Neutrophil (primary cell): ENCODE measurements at regions not wholly inside any gene's neighbourhood (a gene's known extent, or its start where the extent isn't known, plus 50 kb on each side); places are given as distances from the start of the nearest gene placed in this dataset.

Experiments used
- H3K27ac ChIP-seq: fragments of 200-600 bp; sonication (generic); 2 replicates; pipeline ENCODE4 v1.5.1; 2016; ENCODE audit warnings: mild to moderate bottlenecking, moderate library complexity
- H3K27me3 ChIP-seq: fragments of 200-600 bp; sonication (generic); 2 replicates; pipeline ENCODE4 v1.6.0; 2016; ENCODE audit warnings: mild to moderate bottlenecking
- H3K36me3 ChIP-seq: fragments of 200-600 bp; sonication (generic); 2 replicates; pipeline ENCODE4 v1.5.1; 2017
- H3K4me1 ChIP-seq, 2 experiments: fragments of 200-600 bp in 1 of 2; sonication (generic) in 1 of 2; 1 replicate in 1 of 2; 2 replicates in 1 of 2; pipeline versions ENCODE4 v1.5.1 to v1.6.1; 2013 to 2016; ENCODE audit warnings: low read depth in 1 of 2, low read length in 1 of 2, mild to moderate bottlenecking in 1 of 2, moderate library complexity in 1 of 2; ENCODE audit not compliant: control insufficient read depth in 1 of 2, insufficient read depth in 1 of 2
- H3K4me3 ChIP-seq, 2 experiments: fragments of 200-600 bp in 1 of 2; sonication (generic) in 1 of 2; 1 replicate in 1 of 2; 2 replicates in 1 of 2; pipeline ENCODE4 v1.5.1; 2013 to 2016; ENCODE audit warnings: low read depth in 1 of 2, low read length in 1 of 2, mild to moderate bottlenecking in 1 of 2, moderate library complexity in 1 of 2
- H3K9me3 ChIP-seq: fragments of 200-600 bp; sonication (generic); 2 replicates; pipeline ENCODE4 v1.5.1; 2016
- TF ChIP-seq, protein P1 (sequence below): fragments of 200-600 bp; sonication (generic); IDR thresholded peaks from 2 replicates; pipeline ENCODE4 v1.5.1; 2016; ENCODE audit warnings: antibody characterized with exemption

DNA sequence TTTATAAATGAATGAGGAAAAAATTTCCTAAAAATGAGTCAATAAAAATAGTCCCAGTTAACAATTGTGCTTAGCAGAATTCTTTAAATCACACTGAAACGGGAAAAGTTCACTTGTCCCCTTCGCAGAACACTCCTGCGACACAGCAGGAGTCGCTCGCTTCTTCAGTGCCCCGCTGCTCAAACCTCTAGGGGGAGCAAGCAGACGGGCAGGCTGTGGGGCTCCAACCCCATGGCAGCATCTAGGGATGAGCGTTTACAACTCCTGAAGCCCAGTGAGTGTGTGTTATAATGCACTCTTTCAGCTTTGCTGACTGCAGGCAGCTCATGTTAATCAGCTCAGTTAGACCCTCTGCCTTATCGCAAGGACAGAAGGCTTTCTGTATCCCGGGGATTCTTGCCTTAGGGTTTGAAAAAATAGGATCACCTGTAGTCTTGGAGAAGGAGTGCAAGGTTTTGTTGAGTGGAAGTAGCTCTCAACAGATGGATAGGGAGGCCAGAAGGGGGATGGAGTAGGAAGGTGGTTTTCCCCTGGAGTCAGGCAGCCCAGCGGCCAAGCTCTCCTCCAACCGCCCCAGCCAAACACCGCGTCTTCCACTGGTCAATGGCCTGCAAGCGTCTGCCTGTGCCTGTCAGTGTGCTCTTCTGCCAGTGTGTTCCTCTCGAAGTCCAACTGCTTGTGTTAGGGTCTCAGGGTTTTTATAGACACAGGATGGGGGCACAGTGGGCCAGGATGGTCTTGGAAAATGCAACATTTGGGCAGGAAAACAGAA lies 1977.7 kb upstream of the LRRTM1 start:
- H3K9me3 ChIP-seq: no peaks in the 10 kb centered on the region
- no peak overlapping the region for H3K4me3 ChIP-seq
- H3K36me3 ChIP-seq: no peaks in the 10 kb centered on the region
- H3K27ac ChIP-seq: no peak overlapping the region
- TF ChIP-seq, protein P1, sequence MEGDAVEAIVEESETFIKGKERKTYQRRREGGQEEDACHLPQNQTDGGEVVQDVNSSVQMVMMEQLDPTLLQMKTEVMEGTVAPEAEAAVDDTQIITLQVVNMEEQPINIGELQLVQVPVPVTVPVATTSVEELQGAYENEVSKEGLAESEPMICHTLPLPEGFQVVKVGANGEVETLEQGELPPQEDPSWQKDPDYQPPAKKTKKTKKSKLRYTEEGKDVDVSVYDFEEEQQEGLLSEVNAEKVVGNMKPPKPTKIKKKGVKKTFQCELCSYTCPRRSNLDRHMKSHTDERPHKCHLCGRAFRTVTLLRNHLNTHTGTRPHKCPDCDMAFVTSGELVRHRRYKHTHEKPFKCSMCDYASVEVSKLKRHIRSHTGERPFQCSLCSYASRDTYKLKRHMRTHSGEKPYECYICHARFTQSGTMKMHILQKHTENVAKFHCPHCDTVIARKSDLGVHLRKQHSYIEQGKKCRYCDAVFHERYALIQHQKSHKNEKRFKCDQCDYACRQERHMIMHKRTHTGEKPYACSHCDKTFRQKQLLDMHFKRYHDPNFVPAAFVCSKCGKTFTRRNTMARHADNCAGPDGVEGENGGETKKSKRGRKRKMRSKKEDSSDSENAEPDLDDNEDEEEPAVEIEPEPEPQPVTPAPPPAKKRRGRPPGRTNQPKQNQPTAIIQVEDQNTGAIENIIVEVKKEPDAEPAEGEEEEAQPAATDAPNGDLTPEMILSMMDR: no peak
- no peaks in the 10 kb centered on the region for H3K27me3 ChIP-seq
- H3K4me1 ChIP-seq: no peaks in the 10 kb centered on the region

DNA sequence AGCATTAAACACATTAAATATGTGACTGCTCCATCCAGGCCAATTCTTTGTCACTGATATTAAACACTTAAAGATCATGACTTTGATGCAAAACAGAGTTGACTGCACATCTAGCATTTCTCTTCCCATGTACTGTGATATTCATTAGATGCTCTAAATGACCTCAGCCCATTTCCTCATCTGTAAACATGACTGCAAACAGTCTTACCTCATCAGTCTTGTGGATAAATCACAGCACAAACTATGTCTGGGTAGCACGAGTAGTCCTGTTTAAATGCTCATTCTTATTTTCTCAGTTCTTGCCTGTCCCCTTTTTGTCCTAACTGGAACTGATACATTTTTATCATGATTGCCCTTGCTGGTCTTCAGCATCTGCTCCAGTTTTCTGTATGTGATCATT lies 1974.8 kb upstream of the LRRTM1 start:
- TF ChIP-seq, protein P1: no peak
- no peaks in the 10 kb centered on the region for H3K4me1 ChIP-seq

DNA sequence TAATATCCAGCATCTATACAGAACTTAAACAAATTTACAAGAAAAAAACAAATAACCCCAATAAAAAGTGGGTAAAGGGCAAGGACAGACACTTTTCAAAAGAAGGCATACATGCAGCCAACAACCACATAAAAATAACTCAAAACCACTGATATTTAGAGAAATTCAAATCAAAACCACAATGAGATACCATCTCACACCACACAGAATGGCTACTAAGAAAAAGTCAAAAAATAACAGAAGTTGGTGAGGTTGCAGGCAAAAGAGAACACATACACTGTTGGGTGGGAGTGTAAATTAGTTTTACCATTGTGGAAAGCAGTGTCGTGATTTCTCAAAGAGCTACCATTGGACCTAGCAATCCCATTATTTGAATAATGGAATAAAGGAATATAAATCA lies 1973.9 kb upstream of the LRRTM1 start:
- Histone ChIP-seq H3K9me3 (no peaks in the 10 kb centered on the region), H3K4me3 (no peak overlapping the region), H3K4me1 (no peaks in the 10 kb centered on the region), H3K36me3 (no peaks in the 10 kb centered on the region), H3K27ac (no peak overlapping the region), H3K27me3 (no peaks in the 10 kb centered on the region)
- TF ChIP-seq, protein P1: no peak

More for the DNA sequence above, 1974.8 kb upstream of the LRRTM1 start:
- Histone ChIP-seq H3K36me3 (no peaks in the 10 kb centered on the region), H3K27me3 (no peaks in the 10 kb centered on the region), H3K27ac (no peak overlapping the region), H3K4me3 (no peak overlapping the region), H3K9me3 (no peaks in the 10 kb centered on the region)

DNA sequence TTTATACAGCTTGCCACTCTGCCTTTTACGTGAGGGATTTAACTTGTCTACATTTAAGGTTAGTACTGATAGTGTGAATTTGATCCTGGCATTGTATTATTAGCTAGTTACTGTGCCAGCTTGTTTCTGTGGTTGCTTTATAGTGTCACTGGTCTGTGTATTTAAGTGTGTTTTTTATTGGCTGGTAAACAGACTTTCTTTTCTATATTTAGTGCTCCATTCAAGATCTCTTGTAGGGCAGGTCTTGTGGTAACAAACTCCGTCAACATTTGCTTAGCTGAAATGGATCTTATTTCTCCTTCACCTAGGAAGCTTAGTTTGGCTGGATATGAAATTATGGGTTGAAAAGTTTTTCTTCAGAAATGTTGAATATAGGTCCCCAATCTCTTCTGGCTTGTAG lies 1971.0 kb upstream of the LRRTM1 start:
- no peak overlapping the region for H3K27ac ChIP-seq
- H3K9me3 ChIP-seq: no peaks in the 10 kb centered on the region
- no peak overlapping the region for H3K4me3 ChIP-seq
- TF ChIP-seq, protein P1: no peak
- no peaks in the 10 kb centered on the region for H3K4me1 ChIP-seq
- H3K36me3 ChIP-seq: no peaks in the 10 kb centered on the region
- H3K27me3 ChIP-seq: no peaks in the 10 kb centered on the region

DNA sequence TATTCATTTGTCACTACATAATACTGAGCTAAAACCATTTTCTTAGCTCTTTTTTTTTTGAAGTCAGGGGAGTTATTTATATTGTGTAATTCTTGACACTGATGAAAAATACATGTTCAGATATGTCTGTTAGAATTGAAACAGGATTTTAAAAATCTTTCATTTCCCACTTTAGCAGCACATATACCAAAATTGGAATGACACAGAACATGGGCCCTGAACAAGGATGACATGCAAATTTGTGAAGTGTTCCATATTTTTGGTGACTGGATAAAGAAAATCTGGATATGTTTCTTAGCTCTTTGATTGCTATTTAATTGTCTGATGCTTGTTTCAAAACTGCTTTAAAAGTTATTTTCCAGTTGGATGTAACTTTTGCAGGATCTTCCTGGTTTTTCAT lies 1963.9 kb upstream of the LRRTM1 start:
- Histone ChIP-seq H3K9me3 (no peaks in the 10 kb centered on the region), H3K4me1 (no peaks in the 10 kb centered on the region), H3K27ac (no peak overlapping the region), H3K36me3 (no peaks in the 10 kb centered on the region), H3K27me3 (no peaks in the 10 kb centered on the region), H3K4me3 (no peak overlapping the region)
- TF ChIP-seq, protein P1: no peak
